ENCODE measurements at regions not wholly inside any gene's neighbourhood (a gene's known extent, or its start where the extent isn't known, plus 50 kb on each side); places are given as distances from the start of the nearest gene placed in this dataset.

DNA sequence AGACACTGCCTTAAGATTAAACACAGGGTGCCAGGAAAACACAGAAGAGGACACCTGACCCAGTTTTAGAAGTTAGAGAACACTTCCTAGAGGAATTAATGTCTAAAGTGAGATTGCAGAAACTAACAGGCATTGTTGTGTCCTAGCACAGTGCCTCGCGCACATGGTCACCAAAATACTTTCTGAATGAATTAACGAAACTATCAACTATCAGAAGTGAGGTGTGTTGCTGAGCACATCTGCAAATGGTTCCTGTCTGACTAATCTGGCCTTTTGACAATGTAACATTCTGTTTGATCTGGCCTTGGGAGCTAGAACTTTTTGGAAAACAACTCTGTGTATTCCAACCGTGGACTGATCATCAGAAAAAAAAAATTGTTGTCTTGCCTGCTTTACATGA lies 556.8 kb upstream of the LCORL start:
- no peak for DNase-seq (ENCODE audit: extremely low read depth, insufficient read length)
- Histone ChIP-seq H3K4me3 (replicated peaks; ENCODE audit: low read depth, low read length) (no peak overlapping the region), H3K36me3 (ENCODE audit: control insufficient read depth, insufficient read depth, low read length) (no peaks in the 10 kb centered on the region), H3K27me3 (replicated peaks; ENCODE audit: control insufficient read depth, insufficient read depth, low read length) (no peaks in the 10 kb centered on the region)
- TF ChIP-seq, protein P1, sequence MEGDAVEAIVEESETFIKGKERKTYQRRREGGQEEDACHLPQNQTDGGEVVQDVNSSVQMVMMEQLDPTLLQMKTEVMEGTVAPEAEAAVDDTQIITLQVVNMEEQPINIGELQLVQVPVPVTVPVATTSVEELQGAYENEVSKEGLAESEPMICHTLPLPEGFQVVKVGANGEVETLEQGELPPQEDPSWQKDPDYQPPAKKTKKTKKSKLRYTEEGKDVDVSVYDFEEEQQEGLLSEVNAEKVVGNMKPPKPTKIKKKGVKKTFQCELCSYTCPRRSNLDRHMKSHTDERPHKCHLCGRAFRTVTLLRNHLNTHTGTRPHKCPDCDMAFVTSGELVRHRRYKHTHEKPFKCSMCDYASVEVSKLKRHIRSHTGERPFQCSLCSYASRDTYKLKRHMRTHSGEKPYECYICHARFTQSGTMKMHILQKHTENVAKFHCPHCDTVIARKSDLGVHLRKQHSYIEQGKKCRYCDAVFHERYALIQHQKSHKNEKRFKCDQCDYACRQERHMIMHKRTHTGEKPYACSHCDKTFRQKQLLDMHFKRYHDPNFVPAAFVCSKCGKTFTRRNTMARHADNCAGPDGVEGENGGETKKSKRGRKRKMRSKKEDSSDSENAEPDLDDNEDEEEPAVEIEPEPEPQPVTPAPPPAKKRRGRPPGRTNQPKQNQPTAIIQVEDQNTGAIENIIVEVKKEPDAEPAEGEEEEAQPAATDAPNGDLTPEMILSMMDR (IDR thresholded peaks at IDR 0.05; ENCODE audit: insufficient read depth, low read length, poor library complexity, severe bottlenecking) = no peak

DNA sequence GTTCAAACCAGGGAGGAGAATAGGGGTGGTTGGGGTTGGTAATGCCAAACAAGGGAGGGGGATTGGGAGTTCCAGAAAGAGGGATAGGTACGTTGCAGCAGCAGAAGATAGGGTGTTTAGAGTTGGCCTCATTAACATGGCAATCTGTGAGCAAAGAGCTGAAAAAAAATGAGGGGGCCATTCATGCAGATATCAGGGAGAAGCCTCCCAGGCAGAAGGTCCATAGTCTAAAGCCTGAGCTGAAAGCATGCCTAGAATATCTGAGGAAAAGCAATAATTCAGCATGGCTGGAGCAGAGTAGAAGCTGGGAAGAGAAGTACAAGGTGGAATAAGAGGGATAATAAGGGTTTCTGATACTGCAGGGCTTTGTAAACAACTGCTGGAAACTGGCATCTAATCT lies 550.9 kb upstream of the LCORL start:
- Histone ChIP-seq H3K36me3 (ENCODE audit: control insufficient read depth, insufficient read depth, low read length) (no peaks in the 10 kb centered on the region), H3K27me3 (replicated peaks; ENCODE audit: control insufficient read depth, insufficient read depth, low read length) (no peaks in the 10 kb centered on the region), H3K4me3 (replicated peaks; ENCODE audit: low read depth, low read length) (no peak overlapping the region)
- DNase-seq (ENCODE audit: extremely low read depth, insufficient read length) = no peak
- TF ChIP-seq, protein P1 (IDR thresholded peaks at IDR 0.05; ENCODE audit: insufficient read depth, low read length, poor library complexity, severe bottlenecking) = no peak

DNA sequence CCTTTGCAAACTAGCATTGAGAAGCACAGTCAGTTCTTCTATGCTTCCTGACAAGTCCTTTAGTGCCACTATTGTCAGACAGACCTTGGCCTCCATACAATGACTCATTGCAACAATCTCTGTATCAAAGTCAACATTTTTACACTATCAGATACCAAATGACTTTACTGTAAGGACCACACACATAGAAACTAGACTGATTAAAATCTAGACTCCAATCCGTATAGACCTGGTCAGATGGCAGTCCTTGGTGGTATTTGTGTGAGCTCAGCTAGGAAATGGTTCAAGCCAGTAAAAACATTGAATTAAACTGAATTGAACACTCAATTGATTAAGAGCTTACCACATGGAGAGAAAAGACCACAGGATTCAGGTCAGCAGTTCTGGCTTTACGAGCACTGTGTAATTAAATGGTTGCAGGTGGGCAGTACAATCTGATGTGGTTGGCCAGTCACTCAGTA lies 549.8 kb upstream of the LCORL start:
- no peaks in the 10 kb centered on the region for H3K36me3 ChIP-seq (ENCODE audit: control insufficient read depth, insufficient read depth, low read length)
- H3K4me3 ChIP-seq (replicated peaks; ENCODE audit: low read depth, low read length) = no peak overlapping the region
- H3K27me3 ChIP-seq (replicated peaks; ENCODE audit: control insufficient read depth, insufficient read depth, low read length) = no peaks in the 10 kb centered on the region
- DNase-seq (ENCODE audit: extremely low read depth, insufficient read length) = no peak
- TF ChIP-seq, protein P1 (IDR thresholded peaks at IDR 0.05; ENCODE audit: insufficient read depth, low read length, poor library complexity, severe bottlenecking) = no peak

DNA sequence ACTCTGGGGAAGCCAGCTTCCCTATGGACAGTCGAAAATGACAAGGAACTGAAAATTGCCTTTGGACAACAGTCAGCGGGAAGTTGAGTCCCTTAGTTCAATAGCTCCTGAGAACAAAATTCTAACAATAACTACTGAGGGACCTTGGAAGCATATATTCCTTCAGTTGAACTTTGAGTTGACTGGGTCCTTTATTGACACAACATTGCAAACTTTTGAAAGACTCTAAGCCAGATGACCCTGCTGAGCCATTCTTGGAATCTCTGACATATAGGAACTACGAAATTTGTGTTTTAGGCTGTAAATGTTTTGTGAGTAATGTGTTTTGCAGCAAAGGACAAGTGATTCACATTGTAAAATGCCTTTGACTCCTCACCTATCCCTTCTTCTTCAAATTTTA lies 548.8 kb upstream of the LCORL start:
- no peak overlapping the region for H3K4me3 ChIP-seq (replicated peaks; ENCODE audit: low read depth, low read length)
- DNase-seq (ENCODE audit: extremely low read depth, insufficient read length) = no peak
- no peaks in the 10 kb centered on the region for H3K27me3 ChIP-seq (replicated peaks; ENCODE audit: control insufficient read depth, insufficient read depth, low read length)
- no peaks in the 10 kb centered on the region for H3K36me3 ChIP-seq (ENCODE audit: control insufficient read depth, insufficient read depth, low read length)
- TF ChIP-seq, protein P1 (IDR thresholded peaks at IDR 0.05; ENCODE audit: insufficient read depth, low read length, poor library complexity, severe bottlenecking) = no peak

DNA sequence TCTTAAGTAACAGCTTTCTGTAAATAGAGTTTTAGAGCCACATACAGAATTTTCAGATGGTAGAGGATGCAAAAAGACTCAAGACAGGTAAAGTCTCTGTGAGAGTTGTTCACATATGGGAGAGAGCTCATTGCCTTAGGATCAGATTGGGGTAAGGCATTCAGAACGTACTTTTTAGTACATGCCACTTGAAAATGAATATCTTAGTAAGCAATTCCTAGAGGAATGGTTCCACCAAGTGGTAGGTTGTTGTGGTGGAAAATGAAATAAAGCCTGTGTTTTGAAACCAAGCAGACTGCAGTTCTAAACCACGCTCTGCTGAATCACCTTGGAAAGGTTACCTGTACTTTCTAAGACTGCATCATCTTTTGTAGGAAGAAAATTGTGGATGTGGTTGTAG lies 547.0 kb upstream of the LCORL start:
- TF ChIP-seq, protein P1 (IDR thresholded peaks at IDR 0.05; ENCODE audit: insufficient read depth, low read length, poor library complexity, severe bottlenecking) = no peak
- H3K36me3 ChIP-seq (ENCODE audit: control insufficient read depth, insufficient read depth, low read length) = no peaks in the 10 kb centered on the region
- DNase-seq (ENCODE audit: extremely low read depth, insufficient read length) = no peak
- H3K4me3 ChIP-seq (replicated peaks; ENCODE audit: low read depth, low read length) = no peak overlapping the region
- no peaks in the 10 kb centered on the region for H3K27me3 ChIP-seq (replicated peaks; ENCODE audit: control insufficient read depth, insufficient read depth, low read length)

All from GM06990 (cell line).